Heart right ventricle (tissue), 16 donors: ENCODE measurements at regions not wholly inside any gene's neighbourhood (a gene's known extent, or its start where the extent isn't known, plus 50 kb on each side); places are given as distances from the start of the nearest gene placed in this dataset.

Experiments used
- ATAC-seq, 8 donors: fragments of 200-7000 bp; cut with Tn5 transposase; one replicate each; pipeline ENCODE4 v1.9.1; 2020; ENCODE audit warnings: mild to moderate bottlenecking in 8 of 8, moderate library complexity in 8 of 8, moderate number of reproducible peaks in 1 of 8
- DNase-seq, 2 donors: peaks; one replicate each; pipeline ENCODE4 v3.0.0-alpha.2; 2020
- H3K27ac ChIP-seq, 10 donors: fragments of 200-600 bp; sonication (generic) in 2 of 10; one replicate each; pipeline versions ENCODE4 v1.5.0 to v1.8.0; 2020 to 2022; ENCODE audit warnings: mild to moderate bottlenecking in 3 of 10
- H3K27me3 ChIP-seq, 7 donors: fragments of 200-600 bp; one replicate each; pipeline ENCODE4 v1.8.0; 2021 to 2022; ENCODE audit warnings: mild to moderate bottlenecking in 2 of 7
- H3K36me3 ChIP-seq, 9 donors: fragments of 200-600 bp; sonication (generic) in 1 of 9; one replicate each; pipeline versions ENCODE4 v1.5.0 to v1.8.0; 2020 to 2022; ENCODE audit warnings: mild to moderate bottlenecking in 2 of 9
- H3K4me1 ChIP-seq, 9 donors: fragments of 200-600 bp; sonication (generic) in 1 of 9; one replicate each; pipeline versions ENCODE4 v1.5.0 to v1.8.0; 2020 to 2022; ENCODE audit warnings: mild to moderate bottlenecking in 4 of 9
- H3K4me3 ChIP-seq, 10 donors: fragments of 200-600 bp; sonication (generic) in 2 of 10; one replicate each; pipeline versions ENCODE4 v1.5.0 to v1.8.0; 2020 to 2022; ENCODE audit warnings: mild to moderate bottlenecking in 7 of 10, moderate library complexity in 2 of 10
- H3K9me3 ChIP-seq, 11 donors: fragments of 200-600 bp in 10 of 11; sonication (generic) in 2 of 11; one replicate each; pipeline versions ENCODE4 v1.5.0 to v1.8.0; 2013 to 2022; ENCODE audit warnings: mild to moderate bottlenecking in 2 of 11, control low read depth in 1 of 11, moderate library complexity in 1 of 11
- WGBS, 2 donors: extraction: QIAGEN DNeasy Blood & Tissue Kit; methylation state at CpG; one replicate each; pipeline ENCODE4 v1.1.7; 2013; ENCODE audit warnings: inconsistent platforms in 1 of 2; 5-methylcytosine and 5-hydroxymethylcytosine counted together
- intact Hi-C, 10 donors: fragments of 100-400 bp; cut with DNase I; formaldehyde crosslinking; loops; one replicate each; pipeline versions ENCODE4 v1.11.1 to v1.14.2; 2022
- TF ChIP-seq, protein P1 (sequence below), 9 donors: fragments of 200-600 bp; sonication (generic) in 2 of 9; IDR thresholded peaks; one replicate each; pipeline versions ENCODE4 v1.5.0 to v1.8.0; 2021 to 2022; ENCODE audit warnings: antibody characterized with exemption in 9 of 9, mild to moderate bottlenecking in 5 of 9, moderate library complexity in 1 of 9
- donor health status: Arrhythmogenic right ventricular cardiomyopathy.
- donor health status: ischemic (EF 13 %, LVEDD 7.1; RV severe dilation, severe dysfunction).
- donor health status: healthy with polysubstance abuse.
- donor health status: DM: no; HTN: yes; CAD: no.
- donor health status: DM: no; HTN: no; CAD: no.
- donor health status: ischemic (EF 25% LVEDD 6.9; RV normal size, moderate dysfunction).
- donor health status: ischemic (EF 25% LVEDD 5.7; RV mildly dilated, moderate dysfunction).
- donor health status: healthy.
- donor health status: DM: yes; HTN: yes; CAD: no.
- donor health status: Ischemic cardiomyopathy.
- donor health status: ischemic (EF 35%, LVEDD 5.7; RV mildly dilated, moderate dysfunction).
- donor health status: nonischemic (EF 11% LVEDD 7.7; RV severe dilation, severe dysfunction).
- donor health status: DM: yes; HTN: yes; CAD: no.
- donor health status: PGD.
- donor health status: ischemic (EF 29% LVEDD 5.4; RV normal size, mild dysfunction).
- donor health status: nonischemic (EF 23%, LVEDD 6.1; RV moderate dilation, normal function).

- intact Hi-C loops, result no loop called here
- Histone ChIP-seq H3K27me3 (no peaks in the 10 kb centered on the region), H3K36me3 (no peaks in the 10 kb centered on the region), H3K27ac (no peak overlapping the region), H3K9me3 (peaks cover 0 to 2% (median 0%) of the 10 kb centered on the region in 11 donors), H3K4me1 (no peaks in the 10 kb centered on the region), H3K4me3 (no peak overlapping the region)
- ATAC-seq (no peak), DNase-seq (no peak)
- WGBS, 2 donors, result 32 to 39% methylated on average over 2 of the region's 2 CpGs
- TF ChIP-seq, protein P1, sequence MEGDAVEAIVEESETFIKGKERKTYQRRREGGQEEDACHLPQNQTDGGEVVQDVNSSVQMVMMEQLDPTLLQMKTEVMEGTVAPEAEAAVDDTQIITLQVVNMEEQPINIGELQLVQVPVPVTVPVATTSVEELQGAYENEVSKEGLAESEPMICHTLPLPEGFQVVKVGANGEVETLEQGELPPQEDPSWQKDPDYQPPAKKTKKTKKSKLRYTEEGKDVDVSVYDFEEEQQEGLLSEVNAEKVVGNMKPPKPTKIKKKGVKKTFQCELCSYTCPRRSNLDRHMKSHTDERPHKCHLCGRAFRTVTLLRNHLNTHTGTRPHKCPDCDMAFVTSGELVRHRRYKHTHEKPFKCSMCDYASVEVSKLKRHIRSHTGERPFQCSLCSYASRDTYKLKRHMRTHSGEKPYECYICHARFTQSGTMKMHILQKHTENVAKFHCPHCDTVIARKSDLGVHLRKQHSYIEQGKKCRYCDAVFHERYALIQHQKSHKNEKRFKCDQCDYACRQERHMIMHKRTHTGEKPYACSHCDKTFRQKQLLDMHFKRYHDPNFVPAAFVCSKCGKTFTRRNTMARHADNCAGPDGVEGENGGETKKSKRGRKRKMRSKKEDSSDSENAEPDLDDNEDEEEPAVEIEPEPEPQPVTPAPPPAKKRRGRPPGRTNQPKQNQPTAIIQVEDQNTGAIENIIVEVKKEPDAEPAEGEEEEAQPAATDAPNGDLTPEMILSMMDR (IDR thresholded peaks at IDR 0.05), result no peak
Measured at GRCh38 chr1:187409341-187409740, 580.6 kb downstream of the PLA2G4A start.

GRCh38 chr1:187411118-187411517 lies 582.4 kb downstream of the PLA2G4A start:
- Histone ChIP-seq H3K4me1 (no peaks in the 10 kb centered on the region), H3K4me3 (no peak overlapping the region), H3K27ac (no peak overlapping the region), H3K36me3 (no peaks in the 10 kb centered on the region), H3K9me3 (no peaks in the 10 kb centered on the region), H3K27me3 (no peaks in the 10 kb centered on the region)
- intact Hi-C loops, result no loop called here
- 80 to 82% methylated on average over 3 of the region's 3 CpGs for WGBS, 2 donors
- DNase-seq (no peak), ATAC-seq (no peak)
- TF ChIP-seq, protein P1 (IDR thresholded peaks at IDR 0.05), result no peak

DNA sequence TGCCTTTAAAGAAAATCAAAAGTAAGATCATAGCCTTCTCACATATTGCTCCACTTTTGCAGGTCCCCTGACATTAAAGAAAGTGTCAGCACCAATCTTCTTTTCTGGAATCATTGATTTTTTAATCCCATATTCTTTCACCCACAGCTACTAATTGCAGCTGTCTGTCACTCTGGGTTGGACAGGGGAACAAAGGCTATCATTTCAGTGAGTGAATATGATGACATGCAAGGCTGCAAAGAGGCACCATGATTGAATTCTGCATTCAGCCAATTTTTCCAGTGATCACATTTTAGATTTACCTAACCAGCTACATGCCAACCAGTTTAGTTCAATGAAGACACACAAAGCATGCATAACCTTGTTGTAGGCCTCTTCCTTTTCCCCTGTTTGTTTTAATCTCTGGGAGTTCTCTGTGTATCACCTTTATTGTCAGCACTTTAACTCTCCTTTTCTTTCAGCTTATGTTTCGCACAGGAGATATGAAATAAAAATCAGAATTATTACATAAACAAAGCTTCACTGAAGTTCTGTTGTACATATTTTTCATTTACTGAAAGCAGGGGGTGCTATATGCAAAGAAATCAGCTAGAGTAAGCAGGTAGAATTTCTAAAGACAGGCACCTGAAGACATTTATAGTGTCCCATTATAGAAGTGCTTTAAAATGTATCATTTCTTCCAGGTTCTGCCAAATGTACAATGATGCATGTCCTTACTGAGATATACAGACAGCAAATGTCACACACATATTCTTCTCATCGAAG lies 584.8 kb downstream of the PLA2G4A start:
- 79 to 87% methylated on average over 2 of the region's 2 CpGs for WGBS, 2 donors
- DNase-seq (no peak), ATAC-seq (no peak)
- TF ChIP-seq, protein P1 (IDR thresholded peaks at IDR 0.05), result peak in 1 of 9 donors; percentile 24
- no peak overlapping the region for H3K4me3 ChIP-seq
- H3K9me3 ChIP-seq, result no peaks in the 10 kb centered on the region
- H3K27ac ChIP-seq, result no peak overlapping the region
- H3K36me3 ChIP-seq, result no peaks in the 10 kb centered on the region
- no peaks in the 10 kb centered on the region for H3K4me1 ChIP-seq
- H3K27me3 ChIP-seq, result no peaks in the 10 kb centered on the region
- intact Hi-C loops, result no loop called here

DNA sequence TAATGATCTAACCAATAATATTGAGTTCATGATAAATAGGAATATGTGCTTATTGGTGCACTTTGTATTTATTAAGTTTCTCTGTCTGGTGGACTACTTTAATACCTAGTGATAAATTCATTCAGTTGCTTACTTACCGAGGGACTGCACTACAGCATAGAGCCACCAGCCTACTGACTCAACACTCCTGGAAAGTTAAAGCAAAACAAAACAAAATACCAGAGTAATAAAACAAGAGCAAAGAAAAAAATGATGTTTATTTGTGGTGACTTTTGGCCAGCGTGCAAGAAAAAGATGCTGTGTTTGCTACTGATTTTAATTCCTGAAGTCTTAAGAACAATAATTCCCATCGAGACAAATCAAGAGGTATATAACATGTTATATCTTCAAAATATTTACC lies 586.3 kb downstream of the PLA2G4A start:
- no peaks in the 10 kb centered on the region for H3K27me3 ChIP-seq
- no peaks in the 10 kb centered on the region for H3K4me1 ChIP-seq
- H3K9me3 ChIP-seq, result no peaks in the 10 kb centered on the region
- 59 to 75% methylated on average over 3 of the region's 3 CpGs for WGBS, 2 donors
- no peak overlapping the region for H3K27ac ChIP-seq
- no peaks in the 10 kb centered on the region for H3K36me3 ChIP-seq
- TF ChIP-seq, protein P1 (IDR thresholded peaks at IDR 0.05), result no peak
- ATAC-seq (no peak), DNase-seq (no peak)
- no peak overlapping the region for H3K4me3 ChIP-seq
- intact Hi-C loops, result no loop called here
